HG02981 (cell line): ENCODE measurements at regions not wholly inside any gene's neighbourhood (a gene's known extent, or its start where the extent isn't known, plus 50 kb on each side); places are given as distances from the start of the nearest gene placed in this dataset.
"Not testable (repeated sequence)": the region's sequence is repeated elsewhere in the genome, so short reads cannot be mapped to it uniquely, and the experiment has no call there.

Experiments
- ATAC-seq: cut with Tn5 transposase; IDR thresholded peaks from one replicate; pipeline ENCODE4 v1.9.1; 2021; ENCODE audit warnings: mild to moderate bottlenecking, moderate library complexity; ENCODE audit not compliant: unreplicated experiment

DNA sequence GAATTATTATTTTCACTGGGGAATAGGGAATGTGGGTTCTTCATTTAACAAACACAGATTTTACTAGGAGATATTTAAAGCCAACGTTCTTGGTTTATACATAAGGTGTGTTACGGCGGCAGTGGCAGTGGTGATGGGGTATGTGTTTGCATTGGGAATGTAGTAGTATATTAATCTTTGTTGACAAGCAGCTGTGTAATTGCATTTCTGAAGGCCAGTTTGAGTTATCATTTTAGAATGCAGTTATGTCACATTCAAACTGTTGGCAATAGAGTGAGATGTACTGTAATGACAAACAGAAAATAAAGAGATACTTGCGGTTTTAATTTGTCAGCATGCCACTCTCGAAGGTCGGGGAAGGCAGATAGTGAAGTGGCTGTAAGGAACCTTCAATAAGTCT lies 628.6 kb upstream of the POM121L12 start:
- ATAC-seq = no peak

DNA sequence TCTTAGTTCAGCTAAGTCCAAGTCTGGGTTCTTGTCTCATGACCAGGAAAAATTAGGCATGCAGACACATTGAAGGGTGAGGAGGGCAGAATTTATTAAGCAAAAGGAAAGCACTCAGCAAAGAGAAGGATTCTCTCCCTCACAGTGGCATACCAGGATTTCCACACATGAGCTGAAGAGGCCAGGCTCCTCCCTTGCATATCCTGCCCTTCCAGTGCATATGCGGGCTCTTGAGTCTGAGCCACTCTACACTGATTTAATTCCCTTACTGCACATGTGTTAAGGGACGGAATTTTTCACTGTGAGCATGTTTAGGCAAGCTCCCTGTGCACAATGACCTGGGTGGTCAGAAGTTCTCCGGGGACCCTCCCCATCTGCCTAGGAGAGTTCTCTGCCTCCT lies 652.7 kb upstream of the POM121L12 start:
- no peak for ATAC-seq

DNA sequence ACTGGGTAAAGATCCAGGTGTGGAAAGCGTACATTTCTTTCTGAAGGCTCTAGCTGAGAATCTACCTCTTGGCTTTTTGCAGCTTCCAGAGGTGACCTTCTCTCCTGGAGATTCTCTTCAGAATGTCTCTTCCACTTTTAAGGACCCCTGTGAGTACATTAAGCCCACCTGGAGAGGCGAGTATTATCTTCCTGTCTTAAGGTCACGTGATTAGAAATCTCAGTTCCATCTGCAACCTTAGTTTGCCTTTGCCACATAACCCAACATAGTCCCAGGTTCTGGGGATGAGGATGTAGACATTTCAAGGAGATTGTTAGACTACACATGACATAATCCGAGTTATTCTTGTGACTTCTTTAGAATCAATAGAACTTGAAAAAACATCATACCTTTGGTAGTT lies 665.5 kb upstream of the POM121L12 start:
- ATAC-seq = no peak

DNA sequence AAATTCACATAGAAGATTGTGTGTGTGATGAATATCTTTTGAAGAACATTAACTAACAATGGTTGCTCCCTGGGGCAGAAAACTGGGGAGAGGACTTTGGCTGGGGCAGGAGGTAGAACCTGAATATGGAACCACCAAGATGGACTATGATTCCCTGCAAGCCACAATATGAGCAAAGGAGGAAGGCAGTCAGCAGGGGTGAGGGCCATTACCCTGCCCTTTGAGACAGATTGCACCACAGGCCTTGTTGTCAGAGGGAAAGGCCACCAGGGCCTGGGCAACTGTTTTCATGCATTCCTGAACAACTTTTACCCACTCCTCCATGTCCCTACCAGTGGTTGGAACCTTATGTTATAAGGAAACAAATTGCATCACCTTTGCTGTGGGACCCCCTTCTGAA lies 670.1 kb upstream of the POM121L12 start:
- no peak for ATAC-seq

DNA sequence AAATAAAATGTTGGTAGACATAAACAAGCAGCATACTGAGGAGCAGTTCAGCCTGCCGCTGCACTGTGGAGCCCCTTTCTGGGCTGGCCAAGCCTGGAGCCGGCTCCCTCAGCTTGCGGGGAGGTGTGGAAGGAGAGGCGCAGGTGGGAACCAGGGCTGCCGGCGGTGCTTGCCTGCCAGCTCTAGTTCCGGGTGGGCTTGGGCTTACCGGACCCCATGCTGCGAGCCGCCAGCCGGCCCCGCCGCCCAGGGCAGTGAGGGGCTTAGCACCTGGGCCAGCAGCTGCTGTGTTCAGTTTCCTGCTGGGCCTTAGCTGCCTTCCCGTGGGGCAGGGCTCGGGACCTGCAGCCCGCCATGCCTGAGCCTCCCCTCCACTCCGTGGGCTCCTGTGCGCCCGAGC lies 672.9 kb upstream of the POM121L12 start:
- ATAC-seq = no peak

DNA sequence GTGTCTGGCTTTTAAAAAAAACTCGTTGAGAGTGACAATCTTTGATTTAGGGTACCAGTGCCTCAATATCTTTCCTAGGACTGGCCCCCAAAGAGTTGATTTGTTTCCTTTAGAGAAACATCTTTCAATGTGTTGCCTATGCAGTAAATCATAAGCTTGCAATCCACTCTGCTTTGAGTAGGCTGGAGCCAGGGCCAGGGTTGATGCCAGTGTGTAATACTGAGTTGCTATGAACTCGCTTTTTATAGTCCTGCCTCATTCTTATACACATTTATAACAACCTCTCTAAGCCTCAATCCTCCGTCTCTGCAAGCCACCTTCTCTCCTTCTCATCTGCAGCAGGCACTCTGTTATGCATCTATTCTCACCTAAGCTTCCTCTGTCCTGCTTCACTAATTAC lies 674.9 kb upstream of the POM121L12 start:
- no peak for ATAC-seq

DNA sequence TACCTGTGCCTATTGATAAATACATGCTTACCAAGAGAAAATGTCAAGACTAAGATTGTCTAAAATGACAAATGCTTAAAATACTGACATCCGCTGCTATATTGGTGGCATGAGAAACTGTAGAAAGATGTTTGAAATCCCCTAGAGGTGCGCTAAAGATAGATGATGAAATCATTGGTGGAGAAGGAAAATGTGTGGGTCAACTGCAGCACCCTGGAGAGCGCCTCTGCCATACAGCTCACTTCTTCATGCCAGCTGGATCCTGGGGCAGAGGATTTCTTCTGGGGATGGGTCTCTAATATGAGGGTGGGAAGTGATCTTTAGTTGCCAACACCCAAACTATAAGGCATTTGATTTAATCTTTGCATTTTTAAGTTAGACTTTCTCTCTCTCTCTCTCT lies 680.4 kb upstream of the POM121L12 start:
- no peak for ATAC-seq

DNA sequence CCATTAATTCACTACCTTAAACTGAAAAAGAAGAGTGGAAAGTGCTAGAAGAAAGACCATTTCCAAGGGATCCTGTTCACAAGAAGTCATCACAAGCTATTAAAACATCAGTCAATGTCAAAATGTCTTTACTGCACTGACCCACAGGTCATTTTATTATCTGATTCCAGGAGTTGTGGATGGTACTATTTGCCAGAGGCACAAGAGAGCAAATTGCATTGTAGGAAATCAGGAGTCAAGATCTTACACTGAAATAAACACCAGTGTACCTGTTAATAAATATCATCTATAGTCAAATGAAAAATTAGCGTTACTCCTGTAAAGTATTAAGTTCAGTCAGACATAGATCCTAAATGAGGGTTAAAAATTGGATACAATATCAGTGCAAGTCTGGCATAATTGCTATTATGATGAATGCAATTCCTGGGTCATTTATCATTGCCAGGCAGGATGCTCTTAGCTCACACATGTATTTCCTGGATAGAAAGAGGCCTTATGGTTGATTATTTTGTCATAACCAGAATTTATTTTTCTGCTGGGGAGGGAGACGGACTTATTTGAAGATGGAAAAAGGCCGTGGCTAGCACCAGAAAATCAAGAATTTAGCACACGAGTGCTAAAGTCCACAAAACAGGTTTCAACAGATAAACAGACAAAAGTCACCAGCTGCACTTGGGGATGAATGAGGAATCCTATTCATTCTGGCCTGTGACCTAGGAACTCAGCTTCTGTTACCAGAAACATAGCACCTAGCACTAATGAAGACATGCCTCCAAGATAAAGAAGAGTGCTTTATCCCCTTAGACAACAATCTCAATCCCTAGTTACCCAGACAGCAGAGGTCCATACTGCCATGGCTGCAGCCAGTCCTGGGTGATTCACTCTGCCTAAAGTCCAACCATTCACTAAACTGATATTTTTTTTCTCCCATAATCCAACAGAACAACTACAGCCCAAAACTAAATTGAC lies 683.1 kb upstream of the POM121L12 start:
- no peak for ATAC-seq

DNA sequence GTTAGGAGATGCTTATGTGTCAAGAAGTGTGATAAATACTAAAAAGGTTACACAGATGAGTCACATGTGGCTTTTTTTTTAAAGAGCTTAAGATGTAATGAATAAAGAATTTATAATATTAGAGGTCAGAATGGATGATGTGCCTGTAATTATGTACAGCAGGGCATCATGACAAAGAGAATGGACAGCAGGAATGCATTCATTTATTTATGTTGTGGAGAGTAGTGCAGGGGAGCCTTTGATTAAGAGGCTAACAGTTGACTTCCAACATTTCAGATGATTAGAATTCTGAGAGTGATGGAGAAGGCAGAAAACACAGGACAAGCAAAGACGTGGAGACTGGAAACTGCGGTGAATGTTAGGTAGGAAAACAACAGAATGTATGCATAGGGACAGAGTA lies 691.4 kb upstream of the POM121L12 start:
- no peak for ATAC-seq

DNA sequence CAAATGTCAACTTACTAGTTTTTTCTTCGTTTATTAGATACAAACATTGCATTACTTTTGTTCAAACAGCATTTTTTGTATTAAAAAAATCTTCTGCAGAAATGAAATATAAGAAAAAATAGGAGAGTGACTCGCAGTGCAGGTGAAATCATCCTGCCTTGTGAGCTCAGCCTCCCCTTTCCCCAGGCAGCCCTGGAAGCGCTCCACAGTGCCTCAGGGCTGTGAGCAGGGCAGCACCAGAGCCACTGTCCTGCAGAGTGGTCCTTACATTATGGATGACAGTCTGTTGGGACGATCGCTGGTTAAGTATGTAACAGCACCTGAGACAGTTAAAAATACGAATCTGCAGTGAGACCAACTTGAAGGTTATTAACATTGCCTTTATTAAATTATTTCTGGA lies 695.4 kb upstream of the POM121L12 start:
- no peak for ATAC-seq

DNA sequence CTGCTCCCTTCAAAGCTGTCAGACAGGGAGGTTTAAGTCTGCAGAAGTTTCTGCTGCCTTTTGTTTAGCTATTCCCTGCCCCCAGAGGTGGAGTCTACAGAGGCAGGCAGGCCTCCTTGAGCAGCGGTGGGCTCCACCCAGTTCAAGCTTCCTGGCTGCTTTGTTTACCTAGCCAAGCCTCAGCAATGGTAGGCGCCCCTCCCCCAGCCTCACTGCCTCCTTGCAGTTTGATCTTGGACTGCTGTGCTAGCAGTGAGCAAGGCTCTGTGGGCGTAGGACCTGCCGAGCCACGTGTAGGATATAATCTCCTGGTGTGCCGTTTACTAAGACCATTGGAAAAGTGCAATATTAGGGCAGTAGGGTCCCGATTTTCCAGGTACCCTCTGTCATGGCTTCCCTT lies 707.1 kb upstream of the POM121L12 start:
- ATAC-seq = not testable (repeated sequence)

DNA sequence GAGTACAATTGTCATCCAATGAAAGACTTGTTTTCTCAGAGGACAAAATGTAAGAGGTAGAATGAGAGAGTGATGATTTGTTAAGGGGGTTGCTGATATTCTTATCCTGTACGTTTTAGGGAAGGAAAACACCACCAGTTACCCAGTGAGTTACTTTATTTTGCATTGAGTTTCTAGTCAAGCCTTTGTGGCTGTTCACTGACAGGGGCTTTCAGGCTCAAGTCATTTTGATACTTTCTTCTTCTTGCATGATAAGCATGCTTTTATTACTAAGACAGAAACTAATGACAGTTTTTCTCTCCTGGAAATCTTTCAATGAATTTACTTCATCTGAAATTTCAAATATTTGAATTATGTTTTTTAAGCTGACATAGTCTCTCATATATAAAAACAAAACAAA lies 710.2 kb upstream of the POM121L12 start:
- ATAC-seq = peak; percentile 48

DNA sequence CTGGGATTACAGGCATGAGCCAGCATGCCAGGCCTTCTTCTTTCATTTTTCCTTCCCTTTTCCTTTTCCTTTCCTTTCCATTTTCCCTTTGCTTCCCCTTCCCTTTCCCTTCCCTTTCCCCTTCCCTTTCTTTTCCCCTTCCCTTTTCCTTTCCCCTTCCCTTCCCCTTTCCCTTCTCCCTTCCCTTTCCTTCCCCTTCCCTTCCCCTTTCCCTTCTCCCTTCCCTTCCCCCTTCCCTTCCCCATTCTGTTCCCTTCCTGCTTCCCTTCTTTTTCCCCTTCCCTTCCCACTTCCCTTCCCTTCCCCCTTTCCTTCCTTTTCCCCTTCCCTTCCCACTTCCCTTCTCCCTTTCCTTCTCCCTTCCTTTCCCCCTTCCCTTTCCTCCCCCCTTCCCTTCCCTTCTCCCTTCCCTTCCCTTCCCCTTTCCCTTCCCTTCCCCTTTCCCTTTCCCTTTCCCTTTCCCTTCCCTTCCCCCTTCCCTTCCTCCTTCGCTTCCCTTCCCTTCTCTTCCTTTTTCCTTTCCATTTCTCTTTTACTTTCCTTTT lies 712.2 kb upstream of the POM121L12 start:
- ATAC-seq = no peak

DNA sequence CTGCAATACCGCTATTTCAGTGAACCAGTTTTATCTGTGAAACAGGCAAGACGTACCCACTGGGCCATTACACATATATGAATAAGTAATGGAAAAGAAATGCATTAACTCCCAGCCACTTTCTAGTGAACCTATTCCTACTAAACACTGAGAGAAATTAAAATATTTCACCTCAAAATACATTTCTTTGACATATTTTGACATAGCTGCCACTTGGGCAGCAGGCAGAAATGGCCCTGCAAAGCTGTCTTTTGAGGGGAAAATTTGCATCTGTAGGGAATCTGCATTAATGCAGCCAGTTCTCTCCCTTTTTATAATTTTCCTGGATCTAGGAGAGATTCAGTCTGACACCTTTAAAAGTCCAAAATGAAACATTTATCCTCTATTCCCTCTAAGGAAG lies 714.8 kb upstream of the POM121L12 start:
- ATAC-seq = no peak

DNA sequence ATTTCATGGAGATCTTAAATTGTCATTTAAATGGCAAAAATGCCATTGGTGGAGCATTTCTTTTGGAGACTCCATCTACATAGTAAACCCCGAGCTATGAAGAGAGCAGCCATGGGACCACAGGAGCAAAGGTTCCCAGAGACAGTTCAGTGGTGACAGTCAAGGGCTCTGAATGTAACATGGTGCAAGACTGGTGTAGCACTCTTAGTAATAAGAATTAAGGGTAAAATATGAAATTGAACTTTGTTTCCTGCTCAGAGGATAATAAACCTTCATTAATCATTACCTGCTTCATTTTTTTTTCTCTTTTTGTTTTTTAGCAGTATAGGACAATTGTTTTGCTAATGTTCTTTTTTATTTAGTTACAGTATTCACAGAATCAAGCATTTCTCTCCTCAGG lies 717.5 kb upstream of the POM121L12 start:
- no peak for ATAC-seq

DNA sequence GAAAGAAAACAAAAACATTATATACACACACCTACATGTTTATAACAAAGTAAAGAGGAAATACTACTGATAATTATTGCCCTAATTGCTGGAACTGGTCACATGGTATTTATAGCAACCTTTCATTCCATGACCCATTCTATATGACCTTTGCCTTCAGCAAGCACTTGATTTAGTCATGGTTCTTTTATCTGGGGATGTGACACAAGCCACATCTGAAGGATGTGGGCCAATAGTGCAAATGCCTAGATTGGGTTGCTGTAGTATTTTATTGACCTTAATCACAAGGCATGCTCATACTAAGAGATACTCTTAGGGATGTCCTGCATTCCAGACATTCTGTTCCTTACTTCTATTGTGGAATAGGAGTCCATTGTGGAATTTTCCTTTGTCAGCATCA lies 723.5 kb upstream of the POM121L12 start:
- no peak for ATAC-seq

DNA sequence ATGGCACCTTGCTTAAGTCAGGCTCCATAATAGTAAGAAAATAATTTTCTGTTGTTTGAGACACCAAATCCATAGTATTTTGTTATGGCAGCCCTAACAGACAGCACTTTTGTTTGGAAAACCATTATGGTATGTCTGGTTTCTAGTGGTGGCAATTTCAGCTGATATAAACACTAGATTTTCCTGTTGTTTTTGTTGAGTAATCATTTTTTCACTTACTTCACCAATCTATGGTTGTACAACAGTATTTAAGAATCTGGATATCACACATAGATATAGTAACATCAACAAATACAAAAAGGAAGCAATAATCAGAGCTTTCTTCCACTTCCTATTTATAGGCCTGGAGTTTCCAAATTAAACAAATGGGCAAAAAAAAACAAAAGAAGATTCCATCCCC lies 725.8 kb upstream of the POM121L12 start:
- ATAC-seq = no peak

DNA sequence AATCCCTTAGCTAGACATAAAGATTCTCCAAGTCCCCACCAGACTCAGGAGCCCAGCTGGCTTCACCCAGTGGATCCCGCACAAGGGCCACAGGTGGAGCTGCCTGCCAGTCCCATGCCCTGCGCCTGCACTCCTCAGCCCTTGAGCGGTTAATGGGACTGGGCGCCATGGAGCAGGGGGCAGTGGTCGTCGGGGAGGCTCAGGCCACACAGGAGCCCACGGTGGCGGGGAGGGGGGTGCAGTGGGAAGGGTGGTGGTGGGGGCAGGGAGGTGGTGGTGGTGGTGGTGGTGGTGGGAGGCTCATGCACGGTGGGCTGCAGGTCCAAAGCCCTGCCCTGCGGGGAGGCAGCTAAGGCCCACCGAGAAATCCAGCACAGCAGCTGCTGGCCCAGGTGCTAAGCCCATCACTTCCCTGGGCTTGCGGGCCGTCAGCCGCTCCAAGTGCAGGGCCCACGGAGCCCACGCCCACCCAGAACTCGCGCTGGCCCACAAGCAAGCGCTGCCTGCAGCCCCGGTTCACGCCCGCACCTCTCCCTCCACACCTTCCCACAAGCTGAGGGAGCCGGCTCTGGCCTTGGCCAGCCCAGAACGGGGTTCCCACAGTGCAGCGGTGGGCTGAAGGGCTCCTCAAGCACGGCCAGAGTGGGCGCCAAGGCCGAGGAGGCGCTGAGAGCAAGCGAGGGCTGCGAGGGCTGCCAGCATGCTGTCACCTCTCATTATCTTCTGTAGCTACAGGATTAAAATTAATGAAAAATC lies 732.5 kb upstream of the POM121L12 start:
- ATAC-seq = no peak

DNA sequence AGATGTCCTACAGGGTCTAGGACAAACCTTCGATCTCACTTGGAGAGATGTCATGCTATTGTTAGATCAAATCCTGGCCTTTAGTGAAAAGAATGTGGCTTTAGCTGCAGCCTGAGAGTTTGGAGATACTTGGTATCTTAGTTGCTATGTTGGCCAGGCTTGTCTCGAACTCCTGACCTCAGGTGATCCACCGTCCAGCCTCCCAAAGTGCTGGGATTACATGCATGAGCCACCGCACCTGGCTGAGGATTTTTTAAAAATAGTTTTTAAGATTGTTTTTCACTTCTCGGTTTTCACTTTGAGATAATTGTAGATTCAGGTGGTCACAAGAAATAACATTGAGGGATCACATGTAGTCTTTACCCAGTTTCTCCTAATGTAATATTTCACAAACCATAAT lies 738.3 kb upstream of the POM121L12 start:
- ATAC-seq = no peak

DNA sequence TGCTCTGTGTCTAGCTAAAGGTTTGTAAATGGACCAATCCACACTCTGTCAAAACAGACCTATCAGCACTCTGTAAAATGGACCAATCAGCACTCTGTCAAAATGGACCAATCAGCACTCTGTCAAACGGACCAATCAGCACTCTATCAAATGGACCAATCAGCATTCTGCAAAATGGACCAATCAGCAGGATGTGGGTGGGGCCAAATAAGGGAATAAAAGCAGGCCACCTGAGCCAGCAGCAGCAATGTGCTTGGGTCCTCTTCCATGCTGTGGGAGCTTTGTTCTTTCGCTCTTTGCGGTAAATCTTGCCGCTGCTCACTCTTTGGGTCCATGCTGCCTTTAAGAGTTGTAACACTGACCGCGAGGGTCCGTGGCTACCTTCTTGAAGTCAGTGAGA lies 740.5 kb upstream of the POM121L12 start:
- no peak for ATAC-seq

DNA sequence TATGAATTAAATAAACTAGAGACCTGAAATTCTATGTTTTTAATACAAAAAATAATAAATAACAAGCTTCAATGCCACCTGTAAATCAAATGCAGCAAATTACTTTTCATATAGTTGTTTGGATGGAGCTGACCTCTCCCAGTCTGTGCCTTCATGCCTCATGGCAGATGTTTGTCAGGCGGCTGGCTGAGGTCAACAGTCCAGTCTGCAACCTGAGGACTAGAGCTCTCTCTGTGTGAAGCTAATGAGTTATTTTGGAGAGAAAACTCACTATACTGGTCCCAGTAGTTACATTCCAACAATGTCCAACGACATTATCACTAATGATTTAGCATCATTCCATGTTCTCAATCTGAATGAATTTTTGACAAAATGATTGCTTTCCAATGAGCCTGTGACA lies 746.2 kb upstream of the POM121L12 start:
- no peak for ATAC-seq

DNA sequence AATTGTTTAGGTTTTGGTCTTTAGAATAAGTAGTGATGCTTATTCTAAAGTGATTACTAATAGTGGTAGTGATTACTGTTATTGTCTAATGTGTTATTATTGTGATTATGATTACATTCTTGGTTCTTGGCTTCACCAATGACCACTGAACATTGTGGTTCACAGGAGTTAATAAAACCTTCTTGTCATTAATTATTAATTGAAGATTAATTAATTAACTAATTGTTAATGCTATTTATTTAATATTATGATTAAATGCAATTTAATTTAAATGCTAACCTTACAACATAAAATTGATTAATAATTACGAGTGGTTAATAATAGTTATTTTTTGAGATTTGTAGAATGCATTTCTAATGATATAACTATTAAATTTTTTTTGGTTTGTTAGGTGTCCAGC lies 747.7 kb upstream of the POM121L12 start:
- no peak for ATAC-seq
